ENCODE measurements at regions not wholly inside any gene's neighbourhood (a gene's known extent, or its start where the extent isn't known, plus 50 kb on each side); places are given as distances from the start of the nearest gene placed in this dataset.
"Not testable (repeated sequence)": the region's sequence is repeated elsewhere in the genome, so short reads cannot be mapped to it uniquely, and the experiment has no call there.

DNA sequence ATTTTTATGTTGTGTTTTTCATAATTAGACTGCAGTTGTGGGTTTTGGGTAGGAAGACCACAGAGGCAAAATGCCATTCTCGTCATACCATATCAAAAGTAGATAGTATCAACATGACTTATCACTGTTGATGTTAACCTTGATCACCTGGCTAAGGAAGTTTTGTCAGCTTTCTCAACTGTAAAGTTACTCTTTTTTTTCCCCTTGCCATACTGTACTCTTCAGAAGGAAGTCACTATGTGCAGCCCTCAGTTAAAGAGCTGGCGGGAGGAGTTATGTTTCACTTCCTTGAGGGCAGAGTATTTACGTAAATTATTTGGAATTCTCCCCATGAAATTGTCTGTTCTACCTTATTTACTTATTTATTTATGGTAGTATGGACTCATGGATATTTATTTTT, 78.7 kb downstream of the PRORP start:
- Histone ChIP-seq H3K27me3 (ENCODE audit: insufficient read depth, low read length, poor library complexity, severe bottlenecking) (no peaks in the 10 kb centered on the region), H3K27ac (ENCODE audit: low read depth, low read length) (no peak overlapping the region), H3K36me3 (ENCODE audit: insufficient read depth, low read length) (no peaks in the 10 kb centered on the region), H3K4me1 (ENCODE audit: insufficient read depth, low read length) (peaks cover 50% of the 10 kb centered on the region), H3K4me3 (ENCODE audit: low read length) (no peak overlapping the region), H3K9me3 (ENCODE audit: low read length) (no peaks in the 10 kb centered on the region)
- peaks cover 44 to 61% (median 59%) of the 10 kb centered on the region in 3 donors for H3K4me1 Mint-ChIP-seq
- H3K27me3 Mint-ChIP-seq: no peaks in the 10 kb centered on the region
- CTCF ChIA-PET: no interaction called here
- DNase-seq: peak in 2 of 5 donors; percentile 7 to 10
- H3K36me3 Mint-ChIP-seq: peaks cover 0 to 2% (median 0%) of the 10 kb centered on the region in 3 donors
- peak overlapping the region in 5 of 7 donors; percentile 8 to 57 (median 54) for H3K4me3 Mint-ChIP-seq
- H3K9me3 Mint-ChIP-seq: no peaks in the 10 kb centered on the region
- POLR2A ChIA-PET: interaction anchor here (0.8 kb wide), 1 partner anchor 203 kb away, joined by 3 read pairs; the partner anchor contains the start of gene NFKBIA
- H3K27ac Mint-ChIP-seq: peak overlapping the region in 7 of 8 donors; percentile 70 to 86 (median 82)

DNA sequence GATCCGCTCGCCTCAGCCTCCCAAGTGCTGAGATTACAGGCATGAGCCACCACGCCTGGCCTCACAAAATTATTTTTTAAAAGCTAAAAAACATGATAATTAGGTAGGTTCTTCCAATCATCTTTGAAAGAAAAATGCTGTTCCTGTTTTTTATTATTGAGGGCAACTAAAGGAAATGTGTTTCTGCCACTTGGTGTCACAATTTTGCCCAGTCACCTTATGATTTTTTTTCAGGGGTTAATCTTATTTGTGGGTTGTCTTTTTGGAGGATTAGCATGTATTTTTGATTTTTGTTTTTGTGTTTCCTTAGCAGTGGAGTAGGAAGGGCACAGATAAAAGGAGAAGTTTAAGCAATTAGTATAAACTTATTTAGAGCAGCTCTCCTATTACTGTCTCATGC, 79.8 kb downstream of the PRORP start:
- ChIA-PET CTCF (no interaction called here), POLR2A (interaction anchor here (1.0 kb wide), 1 partner anchor 214 kb away, joined by 4 read pairs; no protein-coding TSS in a partner anchor)
- Histone ChIP-seq H3K4me3 (ENCODE audit: low read length) (no peak overlapping the region), H3K27ac (ENCODE audit: low read depth, low read length) (no peak overlapping the region), H3K4me1 (ENCODE audit: insufficient read depth, low read length) (peaks cover 49% of the 10 kb centered on the region), H3K27me3 (ENCODE audit: insufficient read depth, low read length, poor library complexity, severe bottlenecking) (no peaks in the 10 kb centered on the region), H3K36me3 (ENCODE audit: insufficient read depth, low read length) (no peaks in the 10 kb centered on the region), H3K9me3 (ENCODE audit: low read length) (no peaks in the 10 kb centered on the region)
- DNase-seq: no peak
- Mint-ChIP-seq H3K4me3 (peak overlapping the region in 4 of 7 donors; percentile 32 to 54 (median 44)), H3K4me1 (peaks cover 39 to 58% (median 58%) of the 10 kb centered on the region in 3 donors), H3K36me3 (peaks cover 0 to 3% (median 0%) of the 10 kb centered on the region in 3 donors), H3K27me3 (no peaks in the 10 kb centered on the region), H3K9me3 (no peaks in the 10 kb centered on the region), H3K27ac (peak overlapping the region; percentile 27 to 97 (median 79))

DNA sequence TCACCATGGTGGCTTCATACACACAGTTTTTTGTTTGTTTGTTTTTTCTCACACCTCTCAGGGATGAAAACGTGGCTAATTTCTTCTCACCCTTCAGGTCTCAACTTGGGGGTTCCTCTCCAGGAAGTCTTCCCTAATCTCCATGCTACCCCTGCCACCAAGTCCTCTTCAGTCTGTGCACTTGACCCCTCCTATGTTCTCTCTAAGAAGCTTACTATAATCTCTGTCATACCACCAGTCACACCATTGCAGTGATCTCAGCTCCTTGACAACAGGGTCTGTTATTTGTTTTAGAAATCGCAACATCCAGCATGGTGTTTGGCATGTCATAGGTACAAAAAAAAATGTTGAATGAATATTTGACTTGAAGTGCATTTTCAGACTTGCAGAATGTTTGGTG, 83.4 kb downstream of the PRORP start:
- H3K27ac Mint-ChIP-seq: peak overlapping the region; percentile 50 to 98 (median 84)

DNA sequence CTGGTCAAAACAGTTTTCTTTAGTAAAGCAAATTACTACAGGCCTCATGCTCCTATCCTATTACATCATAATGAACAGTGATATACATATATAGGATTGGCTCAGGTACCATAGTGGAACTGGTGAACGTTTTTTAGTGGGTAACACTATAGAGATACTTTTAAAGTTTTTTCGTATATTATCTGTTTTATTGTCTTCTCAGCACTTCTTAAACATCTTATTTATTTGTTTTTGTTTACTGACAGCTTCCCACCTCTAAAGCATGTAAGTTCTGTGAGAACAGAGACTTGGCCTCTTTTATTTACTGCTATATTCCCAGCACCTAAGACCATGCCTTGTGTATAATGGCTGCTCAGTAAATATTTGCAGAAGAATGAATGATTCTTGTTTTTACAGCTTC, 81.1 kb upstream of the PSMA6 start:
- peaks cover 12 to 39% (median 20%) of the 10 kb centered on the region in 3 donors for H3K4me1 Mint-ChIP-seq
- CTCF ChIA-PET: no interaction called here
- no peaks in the 10 kb centered on the region for H3K27me3 ChIP-seq (ENCODE audit: insufficient read depth, low read length, poor library complexity, severe bottlenecking)
- POLR2A ChIA-PET: no interaction called here
- peaks cover 3% of the 10 kb centered on the region for H3K4me1 ChIP-seq (ENCODE audit: insufficient read depth, low read length)
- H3K27me3 Mint-ChIP-seq: no peaks in the 10 kb centered on the region
- H3K9me3 ChIP-seq (ENCODE audit: low read length): no peaks in the 10 kb centered on the region
- H3K4me3 Mint-ChIP-seq: no peak overlapping the region
- no peaks in the 10 kb centered on the region for H3K36me3 ChIP-seq (ENCODE audit: insufficient read depth, low read length)
- H3K4me3 ChIP-seq (ENCODE audit: low read length): no peak overlapping the region
- H3K9me3 Mint-ChIP-seq: no peaks in the 10 kb centered on the region
- H3K27ac ChIP-seq (ENCODE audit: low read depth, low read length): no peak overlapping the region
- peak overlapping the region in 1 of 8 donors; percentile 26 for H3K27ac Mint-ChIP-seq
- peaks cover 3 to 22% (median 5%) of the 10 kb centered on the region in 3 donors for H3K36me3 Mint-ChIP-seq
- no peak for DNase-seq

More for the DNA sequence above, 83.4 kb downstream of the PRORP start:
- Mint-ChIP-seq H3K4me3 (peak overlapping the region in 4 of 7 donors; percentile 30 to 56 (median 42)), H3K4me1 (peaks cover 41 to 60% (median 55%) of the 10 kb centered on the region in 3 donors), H3K36me3 (peaks cover 2 to 7% (median 3%) of the 10 kb centered on the region in 3 donors), H3K9me3 (no peaks in the 10 kb centered on the region), H3K27me3 (no peaks in the 10 kb centered on the region)
- no peak for DNase-seq
- Histone ChIP-seq H3K9me3 (ENCODE audit: low read length) (no peaks in the 10 kb centered on the region), H3K4me1 (ENCODE audit: insufficient read depth, low read length) (peaks cover 48% of the 10 kb centered on the region), H3K27me3 (ENCODE audit: insufficient read depth, low read length, poor library complexity, severe bottlenecking) (no peaks in the 10 kb centered on the region), H3K27ac (ENCODE audit: low read depth, low read length) (no peak overlapping the region), H3K4me3 (ENCODE audit: low read length) (no peak overlapping the region), H3K36me3 (ENCODE audit: insufficient read depth, low read length) (no peaks in the 10 kb centered on the region)
- ChIA-PET POLR2A (no interaction called here), CTCF (no interaction called here)

DNA sequence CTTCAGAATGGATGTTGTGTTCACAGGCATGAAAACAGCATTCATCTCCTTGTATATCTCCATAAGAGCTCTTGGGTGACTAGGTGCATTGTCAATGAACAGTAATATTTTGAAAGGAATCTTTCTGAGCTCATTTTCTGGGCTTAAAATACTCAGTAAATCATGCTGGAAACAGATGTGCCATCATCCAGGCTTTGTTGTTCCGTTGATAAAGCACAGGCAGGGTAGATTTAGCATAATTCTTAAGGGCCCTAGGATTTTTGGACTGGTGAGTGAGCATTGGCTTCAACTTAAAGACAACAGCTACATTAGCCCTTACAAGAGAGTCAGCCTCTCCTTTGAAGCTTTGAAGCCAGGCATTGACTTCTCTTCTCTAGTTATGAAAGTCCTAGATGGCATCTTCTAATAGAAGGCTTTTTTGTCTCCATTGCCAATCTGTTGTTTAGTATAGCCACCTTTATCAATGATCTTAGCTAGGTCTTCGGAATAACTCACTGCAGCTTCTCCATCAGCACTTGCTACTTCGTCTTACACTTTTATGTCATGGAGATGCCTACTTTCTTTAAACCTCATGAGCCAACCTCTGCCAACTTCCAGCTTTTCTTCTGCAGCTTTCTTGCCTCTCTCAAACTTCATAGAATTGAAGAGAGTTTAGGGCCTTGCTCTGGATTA, 79.6 kb upstream of the PSMA6 start:
- no peak overlapping the region for H3K27ac ChIP-seq (ENCODE audit: low read depth, low read length)
- Mint-ChIP-seq H3K9me3 (no peaks in the 10 kb centered on the region), H3K36me3 (peaks cover 3 to 24% (median 5%) of the 10 kb centered on the region in 3 donors), H3K4me3 (no peak overlapping the region), H3K27me3 (no peaks in the 10 kb centered on the region), H3K27ac (peak overlapping the region in 1 of 8 donors; percentile 36), H3K4me1 (peaks cover 7 to 28% (median 12%) of the 10 kb centered on the region in 3 donors)
- POLR2A ChIA-PET: no interaction called here
- H3K9me3 ChIP-seq (ENCODE audit: low read length): no peaks in the 10 kb centered on the region
- CTCF ChIA-PET: interaction anchor here (0.8 kb wide), 1 partner anchor 200 kb away, joined by 3 read pairs; no protein-coding TSS in a partner anchor
- no peak overlapping the region for H3K4me3 ChIP-seq (ENCODE audit: low read length)
- H3K27me3 ChIP-seq (ENCODE audit: insufficient read depth, low read length, poor library complexity, severe bottlenecking): no peaks in the 10 kb centered on the region
- no peak for DNase-seq
- H3K4me1 ChIP-seq (ENCODE audit: insufficient read depth, low read length): no peaks in the 10 kb centered on the region
- no peaks in the 10 kb centered on the region for H3K36me3 ChIP-seq (ENCODE audit: insufficient read depth, low read length)

DNA sequence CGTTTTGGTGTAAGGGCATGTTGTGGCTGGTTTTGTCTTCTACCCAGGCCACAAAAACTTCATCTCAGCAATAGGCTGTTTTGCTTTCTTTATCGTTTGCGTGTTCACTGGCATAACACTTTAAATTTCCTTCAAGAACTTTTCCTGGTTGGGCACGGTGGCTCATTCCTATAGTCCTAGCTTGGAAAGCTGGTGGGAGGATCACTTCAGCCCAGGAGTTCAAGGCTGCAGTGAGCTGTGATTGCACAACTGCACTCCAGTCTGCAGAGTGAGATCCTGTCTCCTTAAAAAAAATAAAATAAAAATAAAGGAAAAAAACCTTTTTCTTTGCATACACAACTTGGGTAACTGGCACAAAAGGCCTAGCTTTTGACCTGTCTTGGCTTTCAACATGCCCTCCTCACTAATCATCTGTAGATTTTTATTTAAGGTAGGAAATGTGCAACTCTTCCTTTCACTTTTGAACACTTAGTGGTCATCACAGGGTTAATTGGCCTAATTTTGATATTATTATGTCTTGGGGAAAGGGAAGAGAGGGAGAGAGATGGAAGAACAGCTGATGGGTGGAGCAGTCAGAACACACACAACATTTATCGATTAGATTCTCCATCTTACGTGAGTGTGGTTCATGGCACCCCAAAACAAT, 78.9 kb upstream of the PSMA6 start:
- ChIA-PET CTCF (no interaction called here), POLR2A (no interaction called here)
- Mint-ChIP-seq H3K9me3 (no peaks in the 10 kb centered on the region), H3K27me3 (no peaks in the 10 kb centered on the region), H3K4me1 (peaks cover 7 to 28% (median 12%) of the 10 kb centered on the region in 3 donors), H3K36me3 (peaks cover 3 to 26% (median 5%) of the 10 kb centered on the region in 3 donors), H3K27ac (peak overlapping the region in 2 of 8 donors; percentile 20 to 36), H3K4me3 (no peak overlapping the region)
- DNase-seq: no peak
- Histone ChIP-seq H3K36me3 (ENCODE audit: insufficient read depth, low read length) (no peaks in the 10 kb centered on the region), H3K9me3 (ENCODE audit: low read length) (no peaks in the 10 kb centered on the region), H3K27ac (ENCODE audit: low read depth, low read length) (no peak overlapping the region), H3K27me3 (ENCODE audit: insufficient read depth, low read length, poor library complexity, severe bottlenecking) (no peaks in the 10 kb centered on the region), H3K4me3 (ENCODE audit: low read length) (no peak overlapping the region), H3K4me1 (ENCODE audit: insufficient read depth, low read length) (no peaks in the 10 kb centered on the region)

DNA sequence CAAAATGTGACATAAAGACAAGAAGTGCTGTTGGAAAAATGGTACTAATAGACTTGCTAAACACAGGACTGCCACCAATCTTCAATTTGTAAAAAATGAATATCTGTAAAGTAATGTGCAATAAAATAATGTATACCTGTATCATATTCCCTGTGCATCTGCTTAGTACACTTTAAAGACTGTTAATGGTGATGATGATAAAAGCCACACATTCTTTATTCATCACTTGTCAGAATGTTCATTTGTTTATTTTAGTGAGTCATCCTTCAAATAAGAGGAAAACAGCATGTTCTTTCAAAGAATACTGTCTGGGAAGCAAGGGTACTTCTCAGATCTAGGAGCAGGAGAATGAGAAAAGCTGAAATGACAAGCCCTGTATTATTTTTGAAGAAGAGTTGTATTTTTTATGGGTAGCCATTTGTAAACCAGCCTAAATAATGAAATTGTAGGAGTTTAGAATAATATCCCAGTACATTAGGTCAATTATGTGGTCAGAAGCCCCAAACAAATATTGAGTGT, 78.3 kb upstream of the PSMA6 start:
- DNase-seq: no peak
- Histone ChIP-seq H3K4me1 (ENCODE audit: insufficient read depth, low read length) (no peaks in the 10 kb centered on the region), H3K27me3 (ENCODE audit: insufficient read depth, low read length, poor library complexity, severe bottlenecking) (no peaks in the 10 kb centered on the region), H3K9me3 (ENCODE audit: low read length) (no peaks in the 10 kb centered on the region), H3K27ac (ENCODE audit: low read depth, low read length) (no peak overlapping the region), H3K4me3 (ENCODE audit: low read length) (no peak overlapping the region), H3K36me3 (ENCODE audit: insufficient read depth, low read length) (no peaks in the 10 kb centered on the region)
- Mint-ChIP-seq H3K4me1 (peaks cover 7 to 28% (median 12%) of the 10 kb centered on the region in 3 donors), H3K4me3 (no peak overlapping the region), H3K9me3 (no peaks in the 10 kb centered on the region), H3K27me3 (no peaks in the 10 kb centered on the region), H3K27ac (peak overlapping the region in 3 of 8 donors; percentile 6 to 43 (median 42)), H3K36me3 (peaks cover 3 to 31% (median 5%) of the 10 kb centered on the region in 3 donors)
- POLR2A ChIA-PET: no interaction called here
- CTCF ChIA-PET: interaction anchor here (1.9 kb wide), 1 partner anchor 191 kb away, joined by 9 read pairs; the partner anchor contains the start of gene NFKBIA

DNA sequence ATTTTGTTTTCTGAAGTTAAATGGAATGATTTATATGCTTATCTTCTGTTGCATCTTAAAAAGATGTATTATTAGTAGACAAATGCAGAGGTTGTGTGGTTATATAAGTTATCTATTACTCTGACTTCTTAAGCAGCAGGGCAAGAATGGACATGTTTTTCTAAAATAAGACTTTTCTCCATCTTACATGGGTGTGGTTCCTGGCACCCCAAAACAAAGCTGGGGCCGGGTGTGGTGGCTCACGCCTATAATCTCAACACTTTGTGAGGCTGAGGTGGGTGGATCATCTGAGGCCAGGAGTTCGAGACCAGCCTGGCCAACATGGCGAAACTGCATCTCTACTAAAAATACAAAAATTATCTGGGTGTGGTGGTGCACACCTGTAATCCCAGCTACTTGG, 77.8 kb upstream of the PSMA6 start:
- H3K27ac Mint-ChIP-seq: peak overlapping the region in 3 of 8 donors; percentile 30 to 43 (median 42)
- H3K27me3 Mint-ChIP-seq; H3K27ac ChIP-seq (ENCODE audit: low read depth, low read length); H3K27me3 ChIP-seq (ENCODE audit: insufficient read depth, low read length, poor library complexity, severe bottlenecking); H3K36me3 ChIP-seq (ENCODE audit: insufficient read depth, low read length); H3K4me3 ChIP-seq (ENCODE audit: low read length); DNase-seq; H3K4me3 Mint-ChIP-seq; H3K4me1 ChIP-seq (ENCODE audit: insufficient read depth, low read length); POLR2A ChIA-PET; H3K9me3 Mint-ChIP-seq; H3K9me3 ChIP-seq (ENCODE audit: low read length): not testable (repeated sequence)
- peaks cover 7 to 28% (median 12%) of the 10 kb centered on the region in 3 donors for H3K4me1 Mint-ChIP-seq
- CTCF ChIA-PET: interaction anchor here (1.1 to 1.9 kb wide), 4 partner anchors 191 to 206 kb away, joined by 3 to 9 read pairs (median 4); partner anchors contain the start of gene NFKBIA
- peaks cover 3 to 31% (median 3%) of the 10 kb centered on the region in 3 donors for H3K36me3 Mint-ChIP-seq
